CD4-positive, CD25-positive, alpha-beta regulatory T cell (primary cell): ENCODE measurements at regions not wholly inside any gene's neighbourhood (a gene's known extent, or its start where the extent isn't known, plus 50 kb on each side); places are given as distances from the start of the nearest gene placed in this dataset.

Source experiments
- ATAC-seq, 2 donors: fragments of 150-1000 bp; cut with Tn5 transposase; one replicate each; pipeline ENCODE4 v1.10.0; 2021; ENCODE audit warnings: low read depth in 2 of 2, moderate number of reproducible peaks in 2 of 2, moderate library complexity in 1 of 2
- DNase-seq, 3 donors: peaks; one replicate each; pipeline versions ENCODE4 v3.0.0 to v3.0.0-alpha.2; 2012 to 2022; ENCODE audit warnings: mixed read lengths in 1 of 3
- H3K27ac ChIP-seq: one replicate; pipeline ENCODE4 v1.7.0; 2013; ENCODE audit warnings: mild to moderate bottlenecking, low read length; ENCODE audit not compliant: insufficient read depth, poor library complexity, severe bottlenecking
- H3K27me3 ChIP-seq: one replicate; pipeline ENCODE4 v1.7.0; 2013; ENCODE audit warnings: low read length; ENCODE audit not compliant: control insufficient read depth, insufficient read depth
- H3K36me3 ChIP-seq: one replicate; pipeline ENCODE4 v1.7.0; 2013; ENCODE audit warnings: mild to moderate bottlenecking, low read length, moderate library complexity; ENCODE audit not compliant: control insufficient read depth, insufficient read depth
- H3K4me1 ChIP-seq: 2 replicates; pipeline ENCODE4 v1.7.0; 2013; ENCODE audit warnings: mild to moderate bottlenecking, low read length; ENCODE audit not compliant: insufficient read depth, control insufficient read depth, poor library complexity, severe bottlenecking
- H3K4me3 ChIP-seq: one replicate; pipeline ENCODE4 v1.7.0; 2013; ENCODE audit warnings: low read depth, mild to moderate bottlenecking, low read length, moderate library complexity
- H3K9me3 ChIP-seq, 2 experiments: 1 replicate in 1 of 2; 2 replicates in 1 of 2; pipeline ENCODE4 v1.7.0; 2013; ENCODE audit warnings: low read length in 2 of 2, mild to moderate bottlenecking in 1 of 2, moderate library complexity in 1 of 2; ENCODE audit not compliant: control insufficient read depth in 2 of 2
- H3K27ac Mint-ChIP-seq, 3 donors: one replicate each; pipeline ENCODE4 v1.8.0; 2020 to 2022; ENCODE audit warnings: mild to moderate bottlenecking in 3 of 3, mixed read lengths in 3 of 3, moderate library complexity in 2 of 3
- H3K27me3 Mint-ChIP-seq: one replicate; pipeline ENCODE4 v1.8.0; 2022; ENCODE audit warnings: mild to moderate bottlenecking, mixed read lengths
- H3K36me3 Mint-ChIP-seq: one replicate; pipeline ENCODE4 v1.8.0; 2020; ENCODE audit warnings: mixed read lengths
- H3K4me1 Mint-ChIP-seq, 4 donors: one replicate each; pipeline ENCODE4 v1.8.0; 2020 to 2022; ENCODE audit warnings: mixed read lengths in 4 of 4, mild to moderate bottlenecking in 1 of 4
- H3K4me3 Mint-ChIP-seq, 4 donors: one replicate each; pipeline ENCODE4 v1.8.0; 2020 to 2022; ENCODE audit warnings: mild to moderate bottlenecking in 4 of 4, mixed read lengths in 4 of 4, moderate library complexity in 3 of 4
- H3K9me3 Mint-ChIP-seq, 7 donors: one replicate each; pipeline ENCODE4 v1.8.0; 2020 to 2022; ENCODE audit warnings: mixed read lengths in 7 of 7, mild to moderate bottlenecking in 3 of 7, moderate library complexity in 2 of 7

DNA sequence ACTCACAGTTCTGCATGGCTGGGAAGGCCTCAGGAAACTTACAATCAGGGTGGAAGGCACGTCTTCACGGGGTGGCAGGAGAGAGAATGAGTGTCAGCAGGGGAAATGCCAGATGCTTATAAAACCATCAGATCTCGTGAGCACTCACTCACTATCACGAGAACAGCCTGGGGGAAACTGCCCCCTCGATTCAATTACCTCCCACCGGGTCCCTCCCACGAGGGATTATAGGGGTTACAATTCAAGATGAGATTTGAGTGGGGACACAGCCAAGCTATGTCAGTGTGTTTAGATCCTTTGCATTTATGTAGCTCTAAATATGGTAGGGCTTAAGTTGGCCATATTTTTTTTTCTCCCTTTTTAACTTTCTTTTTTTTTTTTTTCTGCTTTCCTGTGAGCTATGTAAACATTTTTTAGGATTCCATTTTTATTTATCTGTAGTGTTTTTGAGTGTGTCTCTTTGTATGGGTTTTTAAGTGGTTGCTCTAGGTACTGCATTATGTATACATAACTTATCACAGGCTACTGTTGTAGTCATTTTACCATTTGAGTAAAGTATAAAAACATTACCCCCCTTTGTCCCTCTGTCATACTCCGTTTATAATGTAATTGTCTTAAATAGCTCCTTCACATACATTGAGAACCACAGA is 79.0 kb downstream of the ADRA2C start:
- no peaks in the 10 kb centered on the region for H3K9me3 ChIP-seq
- DNase-seq: no peak
- H3K4me1 Mint-ChIP-seq: no peaks in the 10 kb centered on the region
- no peak overlapping the region for H3K4me3 ChIP-seq
- no peak for ATAC-seq
- H3K27ac Mint-ChIP-seq: no peak overlapping the region
- H3K4me3 Mint-ChIP-seq: peak overlapping the region in 1 of 4 donors; percentile 9
- no peaks in the 10 kb centered on the region for H3K36me3 ChIP-seq
- peaks cover 13% of the 10 kb centered on the region for H3K27me3 Mint-ChIP-seq
- no peak overlapping the region for H3K27ac ChIP-seq
- no peaks in the 10 kb centered on the region for H3K36me3 Mint-ChIP-seq
- no peaks in the 10 kb centered on the region for H3K27me3 ChIP-seq
- no peaks in the 10 kb centered on the region for H3K4me1 ChIP-seq
- peaks cover 0 to 3% (median 0%) of the 10 kb centered on the region in 7 donors for H3K9me3 Mint-ChIP-seq

DNA sequence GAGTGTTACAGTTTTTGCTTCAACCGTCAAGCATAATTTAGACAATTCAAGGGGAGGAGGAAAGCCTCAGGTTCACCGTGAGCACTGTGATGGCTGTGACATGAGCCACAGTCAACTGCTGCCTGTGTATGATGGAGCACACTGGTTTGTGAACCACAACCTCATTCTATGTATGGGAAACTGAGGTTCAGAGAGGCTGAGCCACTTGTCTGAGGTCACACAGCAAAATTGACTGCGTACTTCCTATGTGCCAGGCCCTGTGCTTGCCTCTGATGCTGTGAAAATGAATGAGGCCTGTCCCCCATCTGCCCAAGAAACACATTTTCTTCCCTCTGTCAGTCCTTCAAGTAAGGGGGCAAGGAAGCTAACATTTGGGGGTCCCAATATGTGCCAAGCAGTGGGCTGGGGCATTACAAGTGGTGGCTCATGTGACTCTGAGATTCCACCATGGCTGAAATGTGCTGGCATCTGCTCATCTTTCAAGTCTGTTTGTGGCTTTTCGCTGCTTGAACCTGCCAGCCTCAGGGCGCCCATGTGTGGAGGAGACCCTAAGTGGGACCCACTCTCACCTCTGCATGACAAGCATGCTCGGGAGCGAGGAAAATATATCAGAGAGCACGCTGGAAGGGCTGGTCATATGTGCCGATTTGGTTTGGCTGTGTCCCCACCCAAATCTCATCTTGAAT is 79.7 kb downstream of the ADRA2C start:
- H3K27me3 Mint-ChIP-seq: peaks cover 13% of the 10 kb centered on the region
- H3K4me1 Mint-ChIP-seq: no peaks in the 10 kb centered on the region
- no peaks in the 10 kb centered on the region for H3K36me3 Mint-ChIP-seq
- no peak overlapping the region for H3K27ac Mint-ChIP-seq
- H3K4me3 Mint-ChIP-seq: no peak overlapping the region
- Histone ChIP-seq H3K36me3 (no peaks in the 10 kb centered on the region), H3K9me3 (no peaks in the 10 kb centered on the region), H3K4me1 (no peaks in the 10 kb centered on the region), H3K4me3 (no peak overlapping the region), H3K27me3 (no peaks in the 10 kb centered on the region), H3K27ac (no peak overlapping the region)
- no peak for ATAC-seq
- no peak for DNase-seq
- H3K9me3 Mint-ChIP-seq: peaks cover 0 to 3% (median 0%) of the 10 kb centered on the region in 7 donors

DNA sequence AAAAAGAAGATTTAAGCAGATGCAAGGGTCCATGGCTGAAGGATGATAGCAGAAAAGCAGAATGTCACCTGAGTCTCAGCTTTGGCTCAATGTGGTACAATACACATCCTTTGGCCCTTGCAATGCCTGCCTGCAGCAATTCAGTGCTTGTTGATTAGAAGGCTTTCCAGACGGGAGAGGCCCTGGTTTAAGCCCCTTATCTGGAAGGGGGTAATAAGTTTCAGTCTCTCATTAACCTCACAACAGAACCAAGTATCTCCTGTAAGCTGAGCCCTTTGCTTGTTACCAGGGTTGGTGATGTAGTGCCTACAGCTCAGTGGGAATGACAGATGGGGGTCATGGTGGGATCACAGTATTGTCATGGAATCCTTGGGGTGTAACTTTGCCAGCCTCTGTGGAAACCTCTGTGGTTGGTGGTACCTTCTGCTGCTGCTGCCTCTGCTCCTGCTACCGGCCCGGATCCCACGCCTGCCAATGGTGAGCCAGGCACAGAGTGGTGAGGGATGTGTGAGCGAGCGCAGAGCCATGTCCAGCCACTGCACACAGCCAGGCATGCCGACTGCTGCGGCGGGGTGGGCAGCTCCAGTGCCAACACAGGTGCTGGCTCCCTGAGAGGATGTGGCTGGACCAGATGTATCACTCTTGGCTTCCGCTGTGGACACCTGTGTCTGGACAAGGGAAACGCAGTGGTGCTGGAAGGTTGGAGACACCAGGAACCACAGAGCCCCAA is 81.2 kb downstream of the ADRA2C start:
- Mint-ChIP-seq H3K4me3 (no peak overlapping the region), H3K27ac (no peak overlapping the region), H3K36me3 (no peaks in the 10 kb centered on the region), H3K4me1 (no peaks in the 10 kb centered on the region), H3K9me3 (peaks cover 0 to 3% (median 0%) of the 10 kb centered on the region in 7 donors), H3K27me3 (peaks cover 13% of the 10 kb centered on the region)
- no peak for DNase-seq
- Histone ChIP-seq H3K4me1 (no peaks in the 10 kb centered on the region), H3K4me3 (no peak overlapping the region), H3K9me3 (no peaks in the 10 kb centered on the region), H3K27ac (no peak overlapping the region), H3K27me3 (no peaks in the 10 kb centered on the region), H3K36me3 (no peaks in the 10 kb centered on the region)
- no peak for ATAC-seq

DNA sequence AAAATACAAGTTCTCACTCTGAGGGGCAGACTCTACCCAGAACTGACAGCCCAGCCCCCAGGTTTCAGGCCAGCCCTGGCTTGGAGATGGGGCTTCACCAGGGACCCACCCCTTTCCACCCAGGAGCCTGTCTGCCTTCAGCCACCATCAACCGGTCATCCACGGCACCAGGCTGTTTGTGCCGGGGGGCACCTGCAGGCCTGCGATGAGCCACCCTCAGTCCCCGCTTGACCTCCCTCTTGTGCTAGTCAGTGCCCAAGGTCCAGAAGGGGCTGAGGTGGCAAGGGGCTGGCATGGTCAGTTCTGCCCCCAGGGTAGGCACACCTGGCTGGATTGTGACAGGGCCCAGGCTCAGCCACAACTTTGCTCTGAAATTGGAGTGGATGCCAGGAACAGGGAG is 82.1 kb downstream of the ADRA2C start:
- ATAC-seq: no peak
- no peaks in the 10 kb centered on the region for H3K9me3 ChIP-seq

DNA sequence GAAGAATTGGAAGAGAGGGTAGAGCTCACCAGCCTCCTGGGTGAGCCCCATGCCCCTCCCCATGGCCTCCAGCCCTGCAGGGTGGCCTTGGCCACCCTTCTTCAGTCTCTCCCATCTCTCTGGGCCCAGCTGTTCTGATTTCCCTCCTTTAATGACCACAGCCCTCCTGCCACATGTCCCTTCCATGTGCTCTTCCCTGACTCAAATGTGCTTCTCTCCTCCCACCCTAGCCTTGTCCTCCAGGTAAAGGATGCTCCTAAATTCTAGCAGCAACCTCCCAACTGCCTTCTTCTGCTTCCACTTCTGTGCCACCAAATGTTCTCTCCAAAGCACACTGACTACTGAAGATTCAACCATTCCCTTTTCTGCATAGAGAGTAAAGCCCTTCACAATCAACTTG is 83.0 kb downstream of the ADRA2C start:
- no peaks in the 10 kb centered on the region for H3K36me3 Mint-ChIP-seq
- no peak for ATAC-seq
- no peak overlapping the region for H3K4me3 Mint-ChIP-seq
- no peak for DNase-seq
- Histone ChIP-seq H3K27ac (no peak overlapping the region), H3K4me3 (no peak overlapping the region), H3K4me1 (no peaks in the 10 kb centered on the region), H3K36me3 (no peaks in the 10 kb centered on the region), H3K27me3 (no peaks in the 10 kb centered on the region), H3K9me3 (no peaks in the 10 kb centered on the region)
- peaks cover 0 to 3% (median 0%) of the 10 kb centered on the region in 7 donors for H3K9me3 Mint-ChIP-seq
- no peaks in the 10 kb centered on the region for H3K4me1 Mint-ChIP-seq
- peaks cover 14% of the 10 kb centered on the region for H3K27me3 Mint-ChIP-seq
- H3K27ac Mint-ChIP-seq: no peak overlapping the region

More for the DNA sequence above, 82.1 kb downstream of the ADRA2C start:
- Histone ChIP-seq H3K27ac (no peak overlapping the region), H3K36me3 (no peaks in the 10 kb centered on the region), H3K27me3 (no peaks in the 10 kb centered on the region), H3K4me1 (no peaks in the 10 kb centered on the region), H3K4me3 (no peak overlapping the region)
- H3K27me3 Mint-ChIP-seq: peaks cover 13% of the 10 kb centered on the region
- no peaks in the 10 kb centered on the region for H3K4me1 Mint-ChIP-seq
- H3K27ac Mint-ChIP-seq: no peak overlapping the region
- H3K36me3 Mint-ChIP-seq: no peaks in the 10 kb centered on the region
- peaks cover 0 to 3% (median 0%) of the 10 kb centered on the region in 7 donors for H3K9me3 Mint-ChIP-seq
- no peak for DNase-seq
- no peak overlapping the region for H3K4me3 Mint-ChIP-seq

DNA sequence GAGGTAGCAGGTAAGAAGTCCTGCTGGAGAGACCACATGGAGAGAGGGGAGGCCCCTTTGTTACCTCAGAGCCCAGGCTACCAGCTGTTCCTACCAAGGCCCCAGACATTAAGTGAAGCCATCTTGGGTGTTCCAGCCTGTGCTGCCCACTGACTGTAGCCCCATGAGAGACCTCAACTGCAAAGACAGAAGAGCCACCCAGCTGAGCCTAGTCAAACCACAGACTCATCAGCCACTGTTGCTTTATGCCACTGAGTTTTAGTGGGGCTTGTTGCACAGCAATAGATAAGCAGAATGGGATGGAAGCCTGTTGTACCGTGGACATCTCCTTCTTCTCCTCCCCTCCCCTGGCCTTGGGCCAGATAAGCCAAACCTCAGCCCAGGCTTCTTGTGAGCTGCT is 83.9 kb downstream of the ADRA2C start:
- Histone ChIP-seq H3K36me3 (no peaks in the 10 kb centered on the region), H3K4me1 (no peaks in the 10 kb centered on the region), H3K27me3 (no peaks in the 10 kb centered on the region), H3K9me3 (no peaks in the 10 kb centered on the region), H3K27ac (no peak overlapping the region), H3K4me3 (no peak overlapping the region)
- Mint-ChIP-seq H3K4me3 (no peak overlapping the region), H3K4me1 (no peaks in the 10 kb centered on the region), H3K36me3 (no peaks in the 10 kb centered on the region), H3K27me3 (peaks cover 9% of the 10 kb centered on the region), H3K27ac (peak overlapping the region in 1 of 3 donors; percentile 43), H3K9me3 (peaks cover 0 to 3% (median 0%) of the 10 kb centered on the region in 7 donors)
- no peak for DNase-seq
- no peak for ATAC-seq

DNA sequence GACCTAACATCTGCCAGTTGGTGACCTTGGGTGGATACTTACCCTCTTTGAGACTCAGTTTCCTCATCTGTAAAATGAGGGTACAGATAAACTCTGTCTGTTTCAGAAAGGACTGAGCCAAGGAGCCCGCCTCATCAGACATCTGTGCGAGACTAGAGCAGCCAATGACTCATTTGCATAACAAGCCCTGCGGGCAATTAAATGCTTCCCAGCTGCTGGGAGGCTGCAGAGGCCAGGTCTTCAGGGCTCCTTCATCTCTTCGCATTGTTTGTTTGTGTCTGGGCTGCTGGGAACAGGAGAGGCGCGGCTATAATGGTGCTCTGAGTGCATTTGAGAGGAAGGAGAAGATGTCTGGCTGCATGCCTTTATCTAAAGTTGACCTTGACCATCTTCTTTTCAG is 85.0 kb downstream of the ADRA2C start:
- Mint-ChIP-seq H3K27ac (no peak overlapping the region), H3K4me3 (no peak overlapping the region)
- no peaks in the 10 kb centered on the region for H3K27me3 ChIP-seq

More for the DNA sequence above, 85.0 kb downstream of the ADRA2C start:
- H3K27ac ChIP-seq: no peak overlapping the region
- Mint-ChIP-seq H3K27me3 (peaks cover 13% of the 10 kb centered on the region), H3K4me1 (no peaks in the 10 kb centered on the region), H3K36me3 (no peaks in the 10 kb centered on the region), H3K9me3 (peaks cover 0 to 3% (median 0%) of the 10 kb centered on the region in 7 donors)
- ATAC-seq (no peak), DNase-seq (no peak)
- no peaks in the 10 kb centered on the region for H3K36me3 ChIP-seq
- H3K4me3 ChIP-seq: no peak overlapping the region
- no peaks in the 10 kb centered on the region for H3K4me1 ChIP-seq
- H3K9me3 ChIP-seq: no peaks in the 10 kb centered on the region
